ENCODE measurements at regions not wholly inside any gene's neighbourhood (a gene's known extent, or its start where the extent isn't known, plus 50 kb on each side); places are given as distances from the start of the nearest gene placed in this dataset.

GRCh38 chr7:130894909-130895750 lies 161.1 kb upstream of the KLF14 start:
- intact Hi-C loops (cut with DNase I), result loop anchor here (10.0 kb wide), 1 partner anchor 620 kb away; no protein-coding TSS in a partner anchor
- no peak for DNase-seq
- Histone ChIP-seq H3K4me1 (peaks cover 75 to 93% of the 10 kb centered on the region in 2 donors), H3K4me3 (replicated peaks in 1 of 3) (no peak overlapping the region), H3K27me3 (no peaks in the 10 kb centered on the region), H3K36me3 (no peaks in the 10 kb centered on the region), H3K9me3 (no peaks in the 10 kb centered on the region), H3K27ac (peak overlapping the region; percentile 99 to 100 (median 100))
- TF ChIP-seq POLR2A (IDR thresholded peaks at IDR 0.05) (no peak), CTCF (IDR thresholded peaks at IDR 0.05) (no peak)
- WGBS, 2 donors, result 79% methylated on average over 20 of the region's 20 CpGs

GRCh38 chr7:130896051-130896881 lies 162.3 kb upstream of the KLF14 start:
- WGBS, 2 donors, result 80 to 83% methylated on average over 13 of the region's 13 CpGs
- Histone ChIP-seq H3K27me3 (no peaks in the 10 kb centered on the region), H3K4me1 (peaks cover 77 to 94% of the 10 kb centered on the region in 2 donors), H3K27ac (peak overlapping the region; percentile 99 to 100 (median 100)), H3K4me3 (replicated peaks in 1 of 3) (no peak overlapping the region), H3K36me3 (no peaks in the 10 kb centered on the region), H3K9me3 (no peaks in the 10 kb centered on the region)
- TF ChIP-seq CTCF (IDR thresholded peaks at IDR 0.05), result peak in 2 of 6 experiments; percentile 24 to 25
- TF ChIP-seq POLR2A (IDR thresholded peaks at IDR 0.05), result no peak
- DNase-seq, result no peak
- intact Hi-C loops (cut with DNase I), result loop anchor here (10.0 kb wide), 1 partner anchor 619 kb away; no protein-coding TSS in a partner anchor

- DNase-seq, result peak; percentile 86 to 91
- intact Hi-C loops (cut with DNase I), result loop anchor here (10.0 kb wide), 1 partner anchor 618 kb away; no protein-coding TSS in a partner anchor
- no peaks in the 10 kb centered on the region for H3K36me3 ChIP-seq
- no peaks in the 10 kb centered on the region for H3K27me3 ChIP-seq
- peak overlapping the region; percentile 99 to 100 (median 100) for H3K27ac ChIP-seq
- TF ChIP-seq POLR2A (IDR thresholded peaks at IDR 0.05), result peak in 1 of 2 donors; percentile 79
- peak; percentile 78 to 97 (median 87) for TF ChIP-seq CTCF (IDR thresholded peaks at IDR 0.05)
- 35 to 41% methylated on average over 20 to 22 of the region's 22 CpGs for WGBS, 2 donors
- H3K4me3 ChIP-seq (replicated peaks in 1 of 3), result no peak overlapping the region
- peaks cover 77 to 96% of the 10 kb centered on the region in 2 donors for H3K4me1 ChIP-seq
- no peaks in the 10 kb centered on the region for H3K9me3 ChIP-seq
Measured at GRCh38 chr7:130896898-130897514, 163.0 kb upstream of the KLF14 start.

- Histone ChIP-seq H3K36me3 (no peaks in the 10 kb centered on the region), H3K9me3 (no peaks in the 10 kb centered on the region), H3K4me3 (replicated peaks in 1 of 3) (no peak overlapping the region), H3K27ac (peak overlapping the region; percentile 99 to 100 (median 100)), H3K4me1 (peaks cover 81 to 98% of the 10 kb centered on the region in 2 donors), H3K27me3 (no peaks in the 10 kb centered on the region)
- intact Hi-C loops (cut with DNase I), result loop anchor here (10.0 kb wide), 1 partner anchor 617 kb away; no protein-coding TSS in a partner anchor
- WGBS, 2 donors, result 60 to 63% methylated on average over 16 to 21 of the region's 24 CpGs
- DNase-seq, result peak; percentile 95 to 98
- TF ChIP-seq POLR2A (IDR thresholded peaks at IDR 0.05) (peak in 1 of 2 donors; percentile 70), CTCF (IDR thresholded peaks at IDR 0.05) (peak in 3 of 6 experiments; percentile 20 to 22 (median 21))
Measured at GRCh38 chr7:130897515-130898419, 163.8 kb upstream of the KLF14 start.
